Breast epithelium (tissue), 3 donors: ENCODE measurements at regions not wholly inside any gene's neighbourhood (a gene's known extent, or its start where the extent isn't known, plus 50 kb on each side); places are given as distances from the start of the nearest gene placed in this dataset.

ENCODE experiments used
- CTCF ChIP-seq, 3 donors: fragments of 450-650 bp; IDR thresholded peaks; one replicate each; pipeline ENCODE4 v1.5.1; 2016 to 2017; ENCODE audit warnings: antibody characterized with exemption in 3 of 3, mild to moderate bottlenecking in 3 of 3, moderate library complexity in 3 of 3
- POLR2A ChIP-seq: fragments of 450-650 bp; IDR thresholded peaks from one replicate; pipeline ENCODE4 v1.6.1; 2016; ENCODE audit warnings: antibody characterized with exemption, mild to moderate bottlenecking, moderate library complexity
- POLR2AphosphoS5 ChIP-seq, 3 donors: sonication (generic); formaldehyde crosslinking; IDR thresholded peaks; one replicate each; pipeline ENCODE4 v1.6.1; 2017; ENCODE audit warnings: antibody characterized with exemption in 3 of 3

GRCh38 chr14:31939934-31940333, 137.2 kb upstream of the ARHGAP5 start:
- TF ChIP-seq CTCF (IDR thresholded peaks at IDR 0.05) = no peak
- TF ChIP-seq POLR2AphosphoS5 (IDR thresholded peaks at IDR 0.05) = no peak
- no peak for TF ChIP-seq POLR2A
